ENCODE measurements at regions not wholly inside any gene's neighbourhood (a gene's known extent, or its start where the extent isn't known, plus 50 kb on each side); places are given as distances from the start of the nearest gene placed in this dataset.

- Histone ChIP-seq H3K27ac (no peak overlapping the region), H3K27me3 (ENCODE audit: insufficient read depth, low read depth) (peaks cover 8% of the 10 kb centered on the region; the same call in 1 of the 2 replicates), H3K36me3 (ENCODE audit: low read depth) (no peaks in the 10 kb centered on the region), H4K20me1 (ENCODE audit: insufficient read depth) (no peaks in the 10 kb centered on the region), H3K4me1 (replicated peaks; ENCODE audit: insufficient read depth) (no peaks in the 10 kb centered on the region), H3K9me2 (ENCODE audit: insufficient read depth) (no peaks in the 10 kb centered on the region), H2AFZ (no peak overlapping the region), H3K4me2 (no peak overlapping the region), H3F3A (ENCODE audit: insufficient read depth, low read depth) (no peaks in the 10 kb centered on the region), H3K4me3 (no peak overlapping the region), H3K9me3 (ENCODE audit: insufficient read depth, low read depth) (no peaks in the 10 kb centered on the region), H3K79me2 (ENCODE audit: low read depth) (no peaks in the 10 kb centered on the region)
- ChIA-PET POLR2A (ENCODE audit: unreplicated experiment) (no interaction called here), CTCF (no interaction called here)
- no TSS peak for BruUV-seq (replicated peaks)
- TF ChIP-seq CTCF (conservative IDR thresholded peaks at IDR 0.05) (peak; percentile 29; the same call in 1 of the 2 replicates), EZH2 (IDR thresholded peaks at IDR 0.05; ENCODE audit: low read depth) (no peak)
- no peak for DNase-seq
- intact Hi-C loops (cut with micrococcal nuclease; ENCODE audit: unreplicated experiment) = no loop called here
Measured at GRCh38 chr12:54725233-54725843, 77.2 kb upstream of the DCD start.

- intact Hi-C loops (cut with micrococcal nuclease; ENCODE audit: unreplicated experiment) = no loop called here
- no peaks in the 10 kb centered on the region for H3K4me1 ChIP-seq (replicated peaks; ENCODE audit: insufficient read depth)
- no peaks in the 10 kb centered on the region for H3K9me3 ChIP-seq (ENCODE audit: insufficient read depth, low read depth)
- no peak overlapping the region for H3K4me3 ChIP-seq
- no peak overlapping the region for H3K4me2 ChIP-seq
- ChIA-PET CTCF (no interaction called here), POLR2A (ENCODE audit: unreplicated experiment) (no interaction called here)
- no peaks in the 10 kb centered on the region for H3K9me2 ChIP-seq (ENCODE audit: insufficient read depth)
- H3K27ac ChIP-seq = no peak overlapping the region
- no peak overlapping the region for H2AFZ ChIP-seq
- no peaks in the 10 kb centered on the region for H3K36me3 ChIP-seq (ENCODE audit: low read depth)
- no peaks in the 10 kb centered on the region for H3F3A ChIP-seq (ENCODE audit: insufficient read depth, low read depth)
- TF ChIP-seq CTCF (conservative IDR thresholded peaks at IDR 0.05) = peak; percentile 49; the same call in 1 of the 2 replicates
- no peak for TF ChIP-seq EZH2 (IDR thresholded peaks at IDR 0.05; ENCODE audit: low read depth)
- peaks cover 4% of the 10 kb centered on the region; the same call in 1 of the 2 replicates for H3K27me3 ChIP-seq (ENCODE audit: insufficient read depth, low read depth)
- no peaks in the 10 kb centered on the region for H4K20me1 ChIP-seq (ENCODE audit: insufficient read depth)
- no TSS peak for BruUV-seq (replicated peaks)
- no peaks in the 10 kb centered on the region for H3K79me2 ChIP-seq (ENCODE audit: low read depth)
- no peak for DNase-seq
Measured at GRCh38 chr12:54723379-54724256, 75.5 kb upstream of the DCD start.

GRCh38 chr12:54721312-54721711 lies 73.1 kb upstream of the DCD start:
- no peaks in the 10 kb centered on the region for H3K36me3 ChIP-seq (ENCODE audit: low read depth)
- no TSS peak for BruUV-seq (replicated peaks)
- no peaks in the 10 kb centered on the region for H3K79me2 ChIP-seq (ENCODE audit: low read depth)
- H3K4me3 ChIP-seq = no peak overlapping the region
- H3K27ac ChIP-seq = no peak overlapping the region
- TF ChIP-seq CTCF (conservative IDR thresholded peaks at IDR 0.05) = no peak
- no peak for TF ChIP-seq EZH2 (IDR thresholded peaks at IDR 0.05; ENCODE audit: low read depth)
- H3K9me3 ChIP-seq (ENCODE audit: insufficient read depth, low read depth) = no peaks in the 10 kb centered on the region
- peaks cover 8% of the 10 kb centered on the region; the same call in 1 of the 2 replicates for H3K27me3 ChIP-seq (ENCODE audit: insufficient read depth, low read depth)
- H4K20me1 ChIP-seq (ENCODE audit: insufficient read depth) = no peaks in the 10 kb centered on the region
- H2AFZ ChIP-seq = no peak overlapping the region
- no peaks in the 10 kb centered on the region for H3F3A ChIP-seq (ENCODE audit: insufficient read depth, low read depth)
- no peaks in the 10 kb centered on the region for H3K9me2 ChIP-seq (ENCODE audit: insufficient read depth)
- no peak overlapping the region for H3K4me2 ChIP-seq
- DNase-seq = no peak
- intact Hi-C loops (cut with micrococcal nuclease; ENCODE audit: unreplicated experiment) = no loop called here
- ChIA-PET CTCF (interaction anchor here (0.7 kb wide), 1 partner anchor 319 kb away, joined by 9 read pairs; no protein-coding TSS in a partner anchor), POLR2A (ENCODE audit: unreplicated experiment) (no interaction called here)
- no peaks in the 10 kb centered on the region for H3K4me1 ChIP-seq (replicated peaks; ENCODE audit: insufficient read depth)
